ENCODE measurements at regions not wholly inside any gene's neighbourhood (a gene's known extent, or its start where the extent isn't known, plus 50 kb on each side); places are given as distances from the start of the nearest gene placed in this dataset.

DNA sequence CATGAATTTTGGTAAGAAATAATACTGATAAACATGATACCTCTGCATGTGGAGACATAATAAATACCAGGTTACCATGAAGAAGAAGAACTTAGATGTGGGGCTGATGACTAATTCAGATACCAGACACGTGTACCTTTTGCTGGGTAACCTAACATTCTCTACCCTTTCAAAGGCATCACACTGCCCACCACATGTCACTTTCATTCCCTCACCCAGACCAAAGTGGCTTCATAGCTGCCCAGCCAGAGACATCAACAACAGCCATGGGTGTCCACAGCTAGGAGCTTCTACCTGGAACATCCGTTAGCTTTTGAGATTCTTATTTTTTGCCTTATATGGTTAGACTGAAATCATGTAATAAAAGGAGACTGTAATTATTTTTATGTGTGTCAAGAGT is 396.8 kb downstream of the MED10 start:
- no peak for TF ChIP-seq POLR2A (IDR thresholded peaks at IDR 0.05; ENCODE audit: low read length)
- no peak for TF ChIP-seq GATA1 (IDR thresholded peaks at IDR 0.05; ENCODE audit: low read depth, low read length)

All from erythroblast (primary cell).